HG02588 (cell line): ENCODE measurements at regions not wholly inside any gene's neighbourhood (a gene's known extent, or its start where the extent isn't known, plus 50 kb on each side); places are given as distances from the start of the nearest gene placed in this dataset.
"Not testable (repeated sequence)": the region's sequence is repeated elsewhere in the genome, so short reads cannot be mapped to it uniquely, and the experiment has no call there.

ENCODE experiments used
- ATAC-seq: cut with Tn5 transposase; IDR thresholded peaks from one replicate; pipeline ENCODE4 v1.9.1; 2021; ENCODE audit warnings: mild to moderate bottlenecking, moderate library complexity; ENCODE audit not compliant: unreplicated experiment

DNA sequence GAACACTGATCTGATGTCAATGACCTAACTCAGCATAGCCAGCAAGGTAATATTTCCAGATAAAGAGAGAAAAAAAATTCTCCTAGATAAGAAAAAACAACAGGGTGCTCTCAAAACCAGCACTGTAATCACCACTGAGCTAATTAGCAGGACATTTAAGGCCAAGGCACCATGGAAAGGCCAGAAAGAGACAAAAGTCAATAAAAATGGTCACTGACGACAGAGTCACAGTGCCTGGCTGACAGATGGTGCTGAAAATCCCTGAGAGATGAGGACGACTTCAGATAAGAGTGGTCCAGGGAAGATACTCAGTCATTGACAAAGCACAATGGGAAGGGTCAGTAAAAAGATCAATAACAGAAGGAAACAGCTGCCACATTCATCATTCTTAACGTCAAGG, 186.7 kb downstream of the SPATA31A6 start:
- ATAC-seq = not testable (repeated sequence)

DNA sequence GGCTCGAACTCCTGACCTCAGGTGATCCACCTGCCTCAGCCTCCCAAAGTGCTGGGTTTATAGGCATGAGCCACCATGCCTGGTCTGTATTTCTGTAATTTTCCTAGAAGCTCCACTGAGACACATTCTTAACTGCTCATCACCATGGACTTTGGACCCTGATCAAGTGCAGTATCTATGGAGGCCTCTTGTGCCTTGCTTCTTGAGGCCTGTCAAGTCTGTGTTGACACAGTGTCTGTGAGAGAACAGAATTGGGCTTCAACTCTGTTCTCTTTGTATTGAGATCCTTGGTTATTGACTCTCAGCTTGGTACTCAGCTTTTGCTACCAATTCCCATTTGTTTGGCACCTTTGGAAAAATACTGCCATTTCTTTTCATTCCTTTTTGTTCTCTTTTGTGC, 188.0 kb downstream of the SPATA31A6 start:
- not testable (repeated sequence) for ATAC-seq

DNA sequence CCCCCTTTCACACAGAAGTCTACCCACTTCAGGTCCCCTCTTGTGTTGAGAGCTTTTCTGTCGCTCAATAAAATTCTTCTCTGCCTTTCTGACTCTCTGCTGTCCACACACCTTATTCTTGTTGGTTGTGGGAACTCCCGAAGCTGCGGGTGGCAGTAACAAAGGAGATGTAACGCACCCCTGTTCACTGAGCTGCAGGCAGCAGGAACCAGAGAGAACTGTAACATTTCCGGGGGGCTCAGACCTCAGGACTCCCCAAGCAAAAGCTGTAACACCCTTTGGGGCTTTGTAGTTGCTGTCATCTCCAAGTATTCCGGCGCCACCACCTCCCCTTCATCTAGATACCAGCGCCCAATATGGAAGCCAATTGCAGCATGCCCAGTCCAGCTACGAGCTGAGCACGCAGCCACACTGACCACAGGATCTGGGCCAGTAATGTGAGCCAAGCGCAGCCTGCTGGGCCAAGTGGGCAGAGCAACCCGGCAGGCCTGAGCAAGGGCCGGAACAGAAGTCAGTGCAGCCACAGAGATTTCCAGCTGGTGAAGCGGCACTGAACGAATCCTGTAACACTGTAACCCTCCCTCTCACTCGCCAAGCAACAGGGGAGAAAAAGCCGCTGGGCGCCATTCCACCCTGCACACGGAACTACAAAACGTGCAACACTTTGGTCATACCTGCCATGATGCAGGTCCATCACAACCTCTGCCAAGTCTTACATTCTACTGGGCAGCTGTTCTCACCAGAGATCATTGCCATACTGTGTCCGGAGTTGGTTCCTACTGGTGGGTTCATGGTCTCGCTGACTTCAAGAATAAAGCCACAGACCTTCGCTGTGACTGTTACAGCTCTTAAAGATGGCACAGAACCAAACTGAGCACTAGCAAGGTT, 194.3 kb downstream of the SPATA31A6 start:
- ATAC-seq = not testable (repeated sequence)

DNA sequence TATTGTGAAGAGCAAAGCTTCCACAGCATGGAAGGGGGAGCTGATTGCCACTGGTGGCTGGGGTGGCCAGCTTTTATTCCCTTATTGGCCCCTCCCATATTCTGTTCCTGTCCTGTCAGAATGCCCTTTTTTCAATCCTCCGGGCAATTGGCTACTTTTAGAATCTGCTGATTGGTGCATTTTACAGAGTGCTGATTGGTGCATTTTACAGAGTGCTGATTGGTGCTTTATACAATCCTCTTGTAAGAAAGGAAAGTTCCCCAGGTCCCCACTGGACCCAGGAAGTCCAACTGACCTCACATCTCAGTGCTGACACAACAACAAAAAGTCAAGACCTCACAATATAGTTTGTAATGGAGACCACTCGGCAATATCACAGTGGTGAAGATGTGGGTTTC, 195.0 kb downstream of the SPATA31A6 start:
- ATAC-seq = no peak

DNA sequence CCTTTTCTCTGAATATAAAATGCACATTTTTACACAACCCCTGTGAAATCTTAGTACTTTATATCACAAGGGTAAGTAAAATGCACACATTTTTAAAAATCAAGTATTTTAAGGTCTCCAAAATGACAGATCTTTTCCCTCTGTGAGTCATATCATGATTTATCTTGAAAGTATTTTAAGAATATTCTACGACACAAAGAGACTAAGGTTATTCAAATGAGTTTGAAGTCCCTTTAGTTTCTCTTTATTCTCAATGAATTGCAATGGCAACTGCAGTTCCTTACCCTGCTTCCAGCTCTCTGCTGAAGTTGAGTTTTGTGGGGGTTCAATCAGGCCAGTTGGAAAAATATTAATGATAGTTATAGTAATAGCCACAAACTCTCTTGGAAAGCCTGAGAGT, 196.1 kb downstream of the SPATA31A6 start:
- ATAC-seq = not testable (repeated sequence)

DNA sequence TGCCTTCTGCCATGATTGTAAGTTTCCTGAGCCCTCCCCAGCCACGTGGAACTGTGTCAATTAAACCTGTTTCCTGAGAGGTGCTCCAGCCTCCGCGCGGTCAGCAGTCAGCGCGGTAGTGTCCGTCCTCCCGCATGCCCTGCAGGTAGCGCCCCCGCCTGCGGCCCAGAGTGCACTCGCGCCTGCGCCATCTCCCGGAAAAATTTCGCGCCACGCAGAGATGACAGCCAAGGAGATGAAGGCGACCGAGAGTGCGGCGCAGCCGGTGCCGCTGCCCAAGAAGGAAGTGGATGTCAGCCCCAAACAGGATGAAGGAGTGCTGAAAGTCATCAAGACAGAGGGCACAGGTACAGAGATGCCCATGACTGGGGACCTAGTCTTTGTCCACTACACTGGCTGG, 201.1 kb downstream of the SPATA31A6 start:
- not testable (repeated sequence) for ATAC-seq

DNA sequence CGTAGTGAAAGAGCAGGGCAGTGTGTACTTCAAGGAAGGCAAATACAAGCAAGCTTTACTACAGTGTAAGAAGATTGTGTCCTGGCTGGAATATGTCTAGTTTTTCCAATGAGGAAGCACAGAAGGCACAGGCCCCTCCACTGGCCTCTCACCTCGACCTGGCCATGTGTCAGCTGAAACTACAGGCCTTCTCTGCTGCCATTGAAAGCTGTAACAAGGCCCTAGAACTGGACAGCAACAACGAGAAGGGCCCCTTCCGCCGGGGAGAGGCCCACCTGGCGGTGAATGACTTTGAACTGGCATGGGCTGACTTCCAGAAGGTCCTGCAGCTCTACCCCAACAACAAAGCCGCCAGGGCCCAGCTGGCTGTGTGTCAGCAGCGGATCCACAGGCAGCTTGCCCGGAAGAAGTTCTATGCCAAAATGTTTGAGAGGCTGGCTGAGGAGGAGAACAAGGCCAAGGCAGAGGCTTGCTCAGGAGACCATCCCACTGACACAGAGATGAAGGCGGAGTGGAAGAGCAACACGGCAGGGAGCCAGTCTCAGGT, 202.2 kb downstream of the SPATA31A6 start:
- not testable (repeated sequence) for ATAC-seq

DNA sequence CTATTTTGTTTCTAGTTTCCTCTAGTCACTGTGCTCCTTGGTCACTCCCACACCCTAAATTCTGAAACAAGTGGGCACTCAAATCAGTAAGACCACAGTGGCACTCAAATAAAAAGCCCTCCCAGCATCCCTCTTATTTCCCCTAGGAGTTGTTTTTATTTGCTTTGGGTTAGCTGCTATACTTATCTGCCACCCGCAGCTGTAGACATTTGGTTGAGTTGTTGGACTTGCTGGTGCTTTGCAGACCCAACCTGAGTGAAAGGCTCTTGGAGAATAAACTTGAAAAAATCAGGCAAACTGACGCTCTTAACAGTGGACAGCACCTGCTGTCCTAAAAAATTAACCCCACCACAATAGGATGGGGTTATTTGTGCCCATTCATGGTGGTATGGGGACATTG, 203.0 kb downstream of the SPATA31A6 start:
- no peak for ATAC-seq

DNA sequence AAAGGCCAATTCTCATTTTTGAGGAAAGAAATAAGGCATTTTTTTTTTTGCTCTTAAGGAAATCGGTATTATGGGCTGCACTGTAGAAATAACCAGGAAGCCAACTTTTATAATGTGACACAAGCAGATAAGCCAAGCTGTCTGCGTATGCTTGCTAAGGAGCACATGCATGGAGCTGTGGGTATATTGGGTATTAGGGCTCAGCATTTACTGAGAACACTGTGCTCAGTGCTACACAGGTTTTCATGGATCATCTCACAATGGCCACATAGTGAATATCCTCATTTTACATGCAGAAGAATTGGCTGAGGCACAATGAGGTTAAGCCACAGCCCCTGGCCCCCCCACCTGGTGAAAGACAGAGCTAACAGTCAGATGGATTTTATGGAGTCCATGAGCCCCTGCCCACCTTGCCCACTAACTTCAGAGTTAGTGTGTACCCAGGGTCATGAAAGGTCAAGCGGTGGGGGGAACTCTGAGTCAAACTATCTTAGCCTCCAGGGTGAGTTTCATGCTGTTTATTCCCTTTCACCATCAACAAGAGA, 204.8 kb downstream of the SPATA31A6 start:
- ATAC-seq = no peak

DNA sequence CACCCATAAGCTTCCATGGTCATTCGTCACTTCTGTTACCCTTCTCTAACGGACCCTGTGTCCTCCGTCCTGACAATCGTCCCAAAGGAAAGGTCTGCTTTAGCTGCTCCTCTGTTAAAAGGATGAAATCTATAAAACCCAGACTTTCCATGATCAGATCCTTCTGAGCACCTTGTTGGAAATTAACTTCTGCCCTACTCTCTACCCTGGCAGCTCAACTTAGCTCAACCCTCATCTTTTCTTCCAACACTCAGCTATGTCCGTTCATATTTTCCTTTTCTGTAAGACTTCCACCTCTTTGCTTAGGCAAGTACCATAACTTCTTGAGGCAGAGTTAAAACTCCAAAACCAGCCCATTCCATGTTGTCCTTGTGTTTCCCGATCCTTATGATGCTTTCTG, 205.4 kb downstream of the SPATA31A6 start:
- no peak for ATAC-seq

DNA sequence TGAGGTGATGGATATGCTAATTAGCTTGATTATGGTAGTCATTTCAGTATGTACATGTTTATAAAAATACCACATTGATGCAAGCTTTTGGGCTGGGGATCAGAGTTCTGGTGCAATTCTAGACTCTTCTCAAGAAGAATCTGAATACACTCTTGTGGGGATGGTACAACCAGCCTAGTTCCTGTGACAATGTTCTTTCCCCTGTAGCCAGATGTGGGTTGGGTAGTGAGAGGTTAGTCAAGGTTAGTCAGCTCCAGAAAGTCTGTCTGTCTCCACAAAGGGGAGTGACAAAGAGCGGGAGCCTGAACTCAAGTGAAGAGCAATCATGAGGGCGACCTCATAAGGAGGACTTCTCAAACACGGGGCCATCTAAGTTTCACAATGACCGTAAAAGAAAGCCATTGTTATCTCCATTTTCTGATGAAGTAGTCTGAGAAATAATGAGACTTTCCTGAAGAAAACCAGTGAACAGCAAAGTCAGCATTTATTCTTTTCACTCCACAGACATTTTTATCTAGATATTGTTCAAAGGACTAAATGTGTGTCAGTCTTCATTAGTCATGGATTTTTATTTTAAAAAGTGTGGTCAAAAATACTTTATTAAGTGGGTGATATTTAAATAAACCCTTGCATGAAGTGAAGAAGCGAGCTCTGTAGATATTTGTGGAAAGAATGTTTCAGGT, 209.5 kb downstream of the SPATA31A6 start:
- ATAC-seq = not testable (repeated sequence)

DNA sequence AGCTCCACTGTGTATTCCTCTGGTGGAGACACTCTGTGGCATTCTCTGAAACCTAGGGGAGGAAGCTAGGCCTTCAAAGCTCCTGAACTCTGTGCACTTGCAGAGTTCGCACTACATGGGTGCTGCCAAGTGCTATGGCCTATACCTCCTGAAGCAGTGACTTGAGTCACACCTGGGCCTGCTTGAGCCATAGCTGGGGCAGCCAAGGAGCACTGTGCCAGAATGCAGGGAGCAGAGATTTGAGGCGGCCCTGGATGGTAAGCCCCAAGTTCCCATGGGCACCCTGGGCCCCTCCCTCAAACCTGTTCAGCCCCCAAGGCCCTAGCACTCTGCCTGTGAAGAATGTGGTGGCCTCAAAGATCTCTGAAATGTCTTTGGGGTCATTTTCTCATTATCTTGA, 212.9 kb downstream of the SPATA31A6 start:
- ATAC-seq = no peak

DNA sequence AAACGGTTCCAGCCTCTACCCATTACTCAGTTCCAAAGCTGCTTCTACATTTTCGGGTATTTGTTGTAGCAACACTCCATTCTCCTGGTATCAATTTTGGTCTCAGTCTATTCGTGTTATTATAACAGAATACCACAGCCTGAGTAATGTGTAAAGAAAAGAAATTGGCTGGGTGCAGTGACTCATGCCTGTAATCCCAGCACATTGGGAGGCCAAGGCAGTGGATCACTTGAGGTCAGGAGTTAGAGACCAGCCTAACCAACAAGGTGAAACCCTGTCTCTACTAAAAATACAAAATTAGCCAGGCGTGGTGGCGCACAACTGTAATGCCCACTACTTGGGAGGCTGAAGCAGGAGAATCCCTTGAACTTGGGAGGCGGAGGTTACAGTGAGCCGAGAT, 213.9 kb downstream of the SPATA31A6 start:
- ATAC-seq = not testable (repeated sequence)

DNA sequence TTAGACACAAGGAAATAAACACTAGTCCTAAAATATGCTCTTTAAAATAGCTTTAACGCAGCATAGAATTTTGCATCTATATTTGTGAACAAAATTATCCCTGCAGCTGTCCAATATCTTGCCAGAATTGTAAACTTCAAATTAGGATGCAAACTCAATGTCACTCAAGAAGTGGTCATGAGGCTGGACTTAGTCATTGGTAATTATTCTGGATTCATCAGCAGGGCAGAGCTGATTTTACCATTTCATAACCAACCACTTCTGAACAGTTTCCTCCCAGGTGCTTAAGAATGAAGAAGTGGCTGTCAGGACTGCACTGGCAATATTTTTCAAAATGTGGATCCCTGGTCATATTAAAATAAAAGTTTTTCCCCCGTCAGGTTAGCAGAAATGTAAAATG, 219.5 kb downstream of the SPATA31A6 start:
- not testable (repeated sequence) for ATAC-seq

DNA sequence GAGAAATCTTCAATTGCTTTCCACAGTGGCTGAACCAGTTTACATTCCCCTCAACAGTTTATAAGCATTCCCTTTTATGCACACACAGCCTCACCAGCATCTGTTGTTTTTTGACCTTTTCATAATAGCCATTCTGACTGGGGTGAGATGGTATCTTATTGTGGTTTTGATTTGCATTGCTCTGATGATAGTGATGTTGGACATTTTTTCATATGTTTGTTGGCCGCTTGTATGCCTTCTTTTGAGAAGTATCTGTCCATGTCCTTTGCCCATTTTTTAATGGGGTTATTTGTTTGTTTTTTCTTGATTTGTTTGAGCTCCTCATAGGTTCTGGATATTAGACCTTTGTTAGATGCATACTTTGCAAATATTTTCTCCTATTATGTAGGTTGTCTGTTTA, 226.1 kb downstream of the SPATA31A6 start:
- not testable (repeated sequence) for ATAC-seq

DNA sequence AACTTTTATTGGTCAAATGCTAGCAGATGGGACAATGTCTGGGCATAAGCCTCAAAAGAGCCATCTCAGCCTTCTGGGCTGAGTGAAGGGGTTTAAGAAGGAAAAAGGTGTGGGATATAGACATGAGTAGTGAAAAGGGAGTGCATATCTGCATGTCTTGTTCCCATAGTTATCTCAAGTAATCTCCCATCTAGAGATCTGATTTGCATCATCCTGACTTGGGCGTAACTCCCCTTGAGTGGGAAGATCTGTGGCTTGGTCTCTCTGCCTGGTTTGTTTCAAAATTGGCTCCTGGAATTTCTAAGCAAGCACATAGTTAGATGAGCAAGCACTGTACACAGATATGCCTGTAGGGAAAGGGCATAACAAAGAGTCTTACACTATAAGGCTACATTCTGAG, 228.9 kb downstream of the SPATA31A6 start:
- ATAC-seq = not testable (repeated sequence)

DNA sequence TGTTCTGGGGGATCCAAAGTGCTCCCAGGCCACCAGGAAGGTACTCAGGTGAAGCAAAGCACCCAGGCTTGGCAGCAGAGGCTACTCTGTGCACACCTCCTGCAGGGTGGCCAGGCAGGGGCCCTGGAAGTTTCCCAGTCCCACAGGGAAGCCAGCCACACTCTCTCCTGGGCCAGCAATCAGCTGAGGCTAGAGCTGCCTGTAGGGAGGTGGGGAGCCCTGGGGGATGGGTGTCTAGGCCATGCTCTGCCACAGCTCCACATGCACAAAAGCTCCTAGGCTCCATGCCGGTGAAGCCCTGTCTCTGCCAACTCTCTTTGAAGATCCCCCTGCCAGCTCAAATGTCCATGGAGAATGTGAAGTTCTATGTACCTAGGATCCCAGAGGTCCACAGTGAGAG, 231.4 kb downstream of the SPATA31A6 start:
- ATAC-seq = not testable (repeated sequence)

DNA sequence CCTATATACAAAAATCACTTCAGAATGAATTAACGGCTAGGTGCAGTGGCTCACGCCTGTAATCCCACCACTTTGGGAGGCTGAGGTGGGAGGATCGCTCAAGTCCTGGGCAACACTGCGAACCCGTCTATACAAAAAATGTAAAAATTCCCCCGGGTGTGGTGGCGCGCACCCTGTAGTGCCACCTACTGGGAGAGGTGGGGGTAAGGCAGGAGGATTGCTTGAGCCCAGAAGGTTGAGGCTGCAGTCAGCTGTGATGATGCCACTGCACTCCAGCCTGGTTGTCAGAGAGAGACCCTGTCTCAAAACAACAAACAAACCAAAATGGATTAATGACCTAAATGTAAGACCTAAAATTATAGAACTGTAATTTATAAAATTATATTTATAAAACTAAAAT, 236.2 kb downstream of the SPATA31A6 start:
- not testable (repeated sequence) for ATAC-seq

DNA sequence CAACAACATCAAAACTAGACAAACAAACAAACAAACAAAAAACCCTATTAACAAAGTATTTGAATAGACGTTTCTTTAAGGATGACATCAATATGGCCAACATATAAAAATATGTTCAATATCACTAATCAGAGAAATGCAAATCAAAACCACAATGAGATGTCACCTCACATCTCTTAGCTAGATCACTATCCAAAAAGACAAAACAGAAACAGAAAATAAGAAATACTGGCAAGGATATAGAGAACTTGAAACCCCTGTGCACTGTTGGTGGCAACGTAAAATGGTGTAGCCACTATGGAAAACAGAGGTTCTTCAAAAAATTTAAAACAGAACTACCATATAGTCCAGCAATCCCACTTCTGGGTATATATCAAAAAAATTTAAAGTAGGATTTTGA, 236.9 kb downstream of the SPATA31A6 start:
- ATAC-seq = not testable (repeated sequence)

DNA sequence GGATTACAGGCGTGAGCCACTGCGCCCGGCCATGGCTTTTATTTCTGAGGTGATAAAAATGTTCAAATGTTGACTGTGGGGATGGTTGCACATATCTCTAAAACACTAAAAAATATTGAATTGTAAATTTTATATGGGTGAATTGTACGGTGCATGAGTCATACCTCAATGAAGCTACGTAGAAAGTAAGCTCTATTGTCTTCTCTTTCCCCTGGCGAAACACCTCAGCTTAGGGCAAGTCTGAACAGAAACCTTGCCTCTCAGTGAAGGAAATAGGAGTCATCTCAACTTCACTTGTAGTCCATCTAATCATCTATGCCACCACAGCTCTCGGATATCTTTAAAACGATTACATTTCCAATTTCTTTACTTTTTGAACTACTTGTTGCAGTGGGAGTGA, 238.2 kb downstream of the SPATA31A6 start:
- not testable (repeated sequence) for ATAC-seq
